GM12878 (cell line): ENCODE measurements at regions not wholly inside any gene's neighbourhood (a gene's known extent, or its start where the extent isn't known, plus 50 kb on each side); places are given as distances from the start of the nearest gene placed in this dataset.

ENCODE experiments used
- ATAC-seq: fragments of 200-7000 bp; cut with Tn5 transposase; 3 replicates; pipeline ENCODE4 v1.9.1; 2020; ENCODE audit warnings: mild to moderate bottlenecking, moderate library complexity
- BruUV-seq: library from RNA; stranded (reverse); fragments of 400-500 nt; replicated peaks from 2 replicates; lab custom pipeline; 2021; lab: Mats Ljungman, UMichigan
- CTCF ChIA-PET: fragments of 300-600 bp; sonication (Branson Sonifier 250); formaldehyde crosslinking; extraction: SDS; loops from one replicate; lab custom pipeline; 2021; ENCODE audit warnings: inconsistent platforms; lab: Yijun Ruan, JAX
- POLR2A ChIA-PET: fragments of 350-600 bp; formaldehyde crosslinking; extraction: SDS; loops from one replicate; lab custom pipeline; 2021; ENCODE audit warnings: inconsistent platforms; lab: Charles Lee
- RAD21 ChIA-PET: fragments of 300-600 bp; sonication (Branson Sonifier 250); formaldehyde crosslinking; loops from one replicate; lab custom pipeline; 2023; ENCODE audit warnings: antibody characterized with exemption; ENCODE audit not compliant: unreplicated experiment; lab: Charles Lee
- SMC1A ChIA-PET: fragments of 300-600 bp; sonication (Branson Sonifier 250); formaldehyde crosslinking; loops from one replicate; lab custom pipeline; 2023; ENCODE audit not compliant: unreplicated experiment, uncharacterized antibody; lab: Charles Lee
- DNase-seq: peaks from one replicate; pipeline ENCODE4 v3.0.0-alpha.2; 2011; ENCODE audit warnings: low read depth, low spot score
- FAIRE-seq: peaks from 3 replicates; lab custom pipeline; 2011; peaks lifted over from hg19 to GRCh38; lab: Jason Lieb, UNC
- H2AFZ ChIP-seq: 2 replicates; pipeline ENCODE4 v1.6.0; 2011; ENCODE audit warnings: low read depth, low read length, control low read depth; ENCODE audit not compliant: control insufficient read depth
- H3K27ac ChIP-seq: 2 replicates; pipeline ENCODE4 v1.5.1; 2011; ENCODE audit warnings: control low read depth; ENCODE audit not compliant: control insufficient read depth, insufficient read depth
- H3K27me3 ChIP-seq, 2 experiments: replicated peaks in 1 of 2; 2 replicates each; pipeline versions ENCODE4 v1.6.0 to v1.6.1; 2011; ENCODE audit warnings: low read length in 1 of 2; ENCODE audit not compliant: control insufficient read depth in 2 of 2, insufficient read depth in 2 of 2
- H3K36me3 ChIP-seq, 2 experiments: 2 replicates each; pipeline ENCODE4 v1.5.1; 2011; ENCODE audit warnings: low read length in 1 of 2; ENCODE audit not compliant: control insufficient read depth in 2 of 2, insufficient read depth in 2 of 2
- H3K4me1 ChIP-seq: 2 replicates; pipeline ENCODE4 v1.6.1; 2011; ENCODE audit warnings: mild to moderate bottlenecking, low read length, moderate library complexity, mixed read lengths; ENCODE audit not compliant: control insufficient read depth, insufficient read depth
- H3K4me2 ChIP-seq: 2 replicates; pipeline ENCODE4 v1.6.0; 2011; ENCODE audit warnings: control low read depth; ENCODE audit not compliant: control insufficient read depth, insufficient read depth
- H3K4me3 ChIP-seq: fragments of 200-600 bp; sonication (generic); 2 replicates; pipeline ENCODE4 v1.5.1; 2016
- H3K79me2 ChIP-seq: 2 replicates; pipeline ENCODE4 v1.6.0; 2011; ENCODE audit warnings: low read length; ENCODE audit not compliant: control insufficient read depth, insufficient read depth
- H3K9ac ChIP-seq: 2 replicates; pipeline ENCODE4 v1.8.0; 2011; ENCODE audit warnings: low read length, control low read depth, mixed read lengths; ENCODE audit not compliant: control insufficient read depth, insufficient read depth
- H3K9me3 ChIP-seq: replicated peaks from 3 replicates; pipeline ENCODE4 v1.5.1; 2011; ENCODE audit warnings: mild to moderate bottlenecking, low read length; ENCODE audit not compliant: control insufficient read depth, insufficient read depth
- H4K20me1 ChIP-seq: 2 replicates; pipeline ENCODE4 v1.6.0; 2011; ENCODE audit not compliant: control insufficient read depth, insufficient read depth
- BACH1 ChIP-seq: fragments of 450-650 bp; IDR thresholded peaks from 2 replicates; pipeline ENCODE4 v1.6.1; 2017; ENCODE audit warnings: mild to moderate bottlenecking, borderline replicate concordance
- BRCA1 ChIP-seq: IDR thresholded peaks from 2 replicates; pipeline ENCODE4 v1.6.1; 2011; ENCODE audit warnings: low read depth, low read length, improper control_type of control experiment
- CBX3 ChIP-seq: fragments of 200-600 bp; sonication (generic); IDR thresholded peaks from 2 replicates; pipeline ENCODE4 v1.6.1; 2016; ENCODE audit warnings: low read depth, borderline replicate concordance
- EED ChIP-seq: sonication (generic); IDR thresholded peaks from 2 replicates; pipeline ENCODE4 v1.6.1; 2016; ENCODE audit warnings: antibody characterized with exemption, low read depth
- KDM1A ChIP-seq: fragments of 200-600 bp; sonication (generic); IDR thresholded peaks from 2 replicates; pipeline ENCODE4 v1.6.1; 2016; ENCODE audit warnings: borderline replicate concordance
- NBN ChIP-seq: fragments of 450-650 bp; IDR thresholded peaks from 2 replicates; pipeline ENCODE4 v1.6.1; 2016
- POLR2A ChIP-seq: IDR thresholded peaks from 2 replicates; pipeline ENCODE4 v1.6.1; 2011; ENCODE audit warnings: low read depth, mild to moderate bottlenecking, low read length
- RFX5 ChIP-seq: IDR thresholded peaks from 2 replicates; pipeline ENCODE4 v1.6.1; 2011; ENCODE audit warnings: low read depth, low read length, improper control_type of control experiment
- SIN3A ChIP-seq: IDR thresholded peaks from 2 replicates; pipeline ENCODE4 v1.6.1; 2012; ENCODE audit warnings: low read depth, low read length, improper control_type of control experiment
- SPI1 ChIP-seq: IDR thresholded peaks from 2 replicates; pipeline ENCODE4 v1.6.1; 2011; ENCODE audit warnings: low read depth, mild to moderate bottlenecking, low read length, moderate library complexity, borderline replicate concordance; ENCODE audit not compliant: insufficient read depth
- WRNIP1 ChIP-seq: IDR thresholded peaks from 2 replicates; pipeline ENCODE4 v1.6.1; 2011; ENCODE audit warnings: low read depth, low read length, improper control_type of control experiment, borderline replicate concordance
- ZNF217 ChIP-seq: fragments of 450-650 bp; IDR thresholded peaks from 2 replicates; pipeline ENCODE4 v1.6.1; 2017; ENCODE audit warnings: antibody characterized with exemption, mild to moderate bottlenecking
- ZNF384 ChIP-seq: IDR thresholded peaks from 2 replicates; pipeline ENCODE4 v1.6.1; 2012; ENCODE audit warnings: low read depth, mild to moderate bottlenecking, low read length, improper control_type of control experiment, borderline replicate concordance
- WGBS: methylation state at CpG from one replicate; pipeline ENCODE4 v1.1.6; 2016; ENCODE audit warnings: low lambda C conversion rate; ENCODE audit not compliant: insufficient replicate concordance, insufficient coverage; ENCODE audit errors: missing lambda C conversion rate; 5-methylcytosine and 5-hydroxymethylcytosine counted together
- in situ Hi-C: fragments of 300-500 bp; cut with MboI; formaldehyde crosslinking; loops from 9 replicates; pipeline ENCODE4 v1.14.3; 2018; ENCODE audit warnings: mixed read lengths
- intact Hi-C: fragments of 100-400 bp; cut with micrococcal nuclease; formaldehyde crosslinking; loops from one replicate; pipeline ENCODE4 v1.14.2; 2022; ENCODE audit not compliant: unreplicated experiment
- TF ChIP-seq, protein P1 (sequence below): IDR thresholded peaks from 2 replicates; pipeline ENCODE4 v1.6.1; 2011; ENCODE audit warnings: borderline replicate concordance, low read depth, mild to moderate bottlenecking, moderate library complexity, mixed read lengths, low read length; ENCODE audit not compliant: insufficient read depth; ENCODE audit errors: extremely low read length
- TF ChIP-seq, protein P2 (sequence below): fragments of 450-650 bp; IDR thresholded peaks from 2 replicates; pipeline ENCODE4 v1.6.1; 2018; ENCODE audit warnings: mild to moderate bottlenecking, low read depth, moderate library complexity; ENCODE audit not compliant: partially characterized antibody
- TF ChIP-seq, protein P3 (sequence below): IDR thresholded peaks from 2 replicates; pipeline ENCODE4 v1.6.1; 2012; ENCODE audit warnings: low read depth, low read length, improper control_type of control experiment
- TF ChIP-seq, protein P4 (sequence below): fragments of 150-350 bp; IDR thresholded peaks from 2 replicates; pipeline ENCODE4 v1.6.1; 2014; ENCODE audit warnings: mild to moderate bottlenecking, low read depth, low read length

DNA sequence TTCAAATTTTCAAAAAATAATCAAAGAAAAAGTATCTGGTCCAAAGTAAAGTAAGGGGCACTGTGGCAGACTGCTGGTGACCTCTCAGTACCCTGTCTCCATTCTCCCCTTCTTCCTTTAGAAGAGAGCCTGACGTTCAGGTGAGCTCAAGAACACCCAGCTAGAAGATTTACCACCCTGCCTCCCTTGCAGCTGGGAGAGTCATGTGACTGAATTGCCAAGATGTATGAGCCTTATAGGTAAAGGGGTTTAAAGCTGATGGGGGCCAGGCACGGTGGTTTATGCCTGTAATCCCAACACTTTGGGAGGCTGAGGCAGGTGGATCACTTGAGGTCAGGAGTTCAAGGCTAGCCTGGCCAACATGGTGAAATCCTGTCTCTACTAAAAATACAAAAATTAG is 86.3 kb upstream of the NANOS1 start (continued):
- TF ChIP-seq, protein P1, sequence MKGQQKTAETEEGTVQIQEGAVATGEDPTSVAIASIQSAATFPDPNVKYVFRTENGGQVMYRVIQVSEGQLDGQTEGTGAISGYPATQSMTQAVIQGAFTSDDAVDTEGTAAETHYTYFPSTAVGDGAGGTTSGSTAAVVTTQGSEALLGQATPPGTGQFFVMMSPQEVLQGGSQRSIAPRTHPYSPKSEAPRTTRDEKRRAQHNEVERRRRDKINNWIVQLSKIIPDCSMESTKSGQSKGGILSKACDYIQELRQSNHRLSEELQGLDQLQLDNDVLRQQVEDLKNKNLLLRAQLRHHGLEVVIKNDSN = no peak
- no peak for TF ChIP-seq CBX3

DNA sequence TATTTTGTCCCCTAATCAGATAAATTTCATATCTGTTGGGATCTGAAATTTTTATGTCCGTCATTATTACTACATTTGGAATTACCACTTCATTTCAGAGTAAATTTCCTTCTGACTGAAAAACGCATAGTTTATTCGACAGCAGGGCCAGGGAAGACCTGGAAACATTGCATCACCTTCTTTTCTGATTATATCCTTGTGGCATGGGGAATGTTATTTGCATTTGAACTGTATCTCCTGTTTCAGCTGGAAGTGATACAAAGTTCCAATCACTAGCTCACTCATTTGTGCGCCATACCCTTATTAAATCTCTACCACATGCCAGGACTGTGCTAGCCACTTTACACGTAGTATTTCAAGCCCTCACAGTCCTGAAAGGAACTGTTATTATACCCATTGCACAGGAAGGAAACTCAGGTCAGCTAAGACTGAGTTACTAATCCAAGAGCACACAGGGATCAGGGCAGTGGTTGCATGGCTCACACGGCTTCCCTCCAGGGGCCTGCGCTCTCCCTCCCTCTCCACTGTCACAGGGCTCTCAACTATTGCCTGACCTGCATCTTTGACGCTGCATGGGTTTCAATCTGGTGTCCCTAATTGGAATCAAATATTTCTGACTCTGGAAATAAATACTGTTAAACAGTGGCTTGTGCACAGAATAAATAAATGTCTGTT is 84.4 kb upstream of the NANOS1 start:
- Histone ChIP-seq H3K27ac (no peak overlapping the region), H3K9ac (no peak overlapping the region), H3K36me3 (no peaks in the 10 kb centered on the region), H3K9me3 (no peaks in the 10 kb centered on the region; the same call in 2 of the 3 replicates), H3K4me1 (no peaks in the 10 kb centered on the region), H3K4me3 (no peak overlapping the region), H3K79me2 (no peaks in the 10 kb centered on the region), H2AFZ (no peak overlapping the region), H3K27me3 (peaks cover 0 to 2% of the 10 kb centered on the region in 2 experiments; a peak in 2 of 4 replicates)
- 61% methylated on average over 8 of the region's 8 CpGs for WGBS
- RAD21 ChIA-PET = no interaction called here
- CTCF ChIA-PET = no interaction called here
- POLR2A ChIA-PET = no interaction called here
- ATAC-seq = no peak
- in situ Hi-C loops = no loop called here
- SMC1A ChIA-PET = no interaction called here
- no peak for FAIRE-seq
- TF ChIP-seq EED (no peak), KDM1A (no peak), SPI1 (no peak), ZNF217 (no peak), BRCA1 (no peak), BACH1 (no peak), ZNF384 (no peak), WRNIP1 (no peak), POLR2A (no peak), RFX5 (no peak), NBN (no peak), SIN3A (no peak)
- TF ChIP-seq, protein P2, sequence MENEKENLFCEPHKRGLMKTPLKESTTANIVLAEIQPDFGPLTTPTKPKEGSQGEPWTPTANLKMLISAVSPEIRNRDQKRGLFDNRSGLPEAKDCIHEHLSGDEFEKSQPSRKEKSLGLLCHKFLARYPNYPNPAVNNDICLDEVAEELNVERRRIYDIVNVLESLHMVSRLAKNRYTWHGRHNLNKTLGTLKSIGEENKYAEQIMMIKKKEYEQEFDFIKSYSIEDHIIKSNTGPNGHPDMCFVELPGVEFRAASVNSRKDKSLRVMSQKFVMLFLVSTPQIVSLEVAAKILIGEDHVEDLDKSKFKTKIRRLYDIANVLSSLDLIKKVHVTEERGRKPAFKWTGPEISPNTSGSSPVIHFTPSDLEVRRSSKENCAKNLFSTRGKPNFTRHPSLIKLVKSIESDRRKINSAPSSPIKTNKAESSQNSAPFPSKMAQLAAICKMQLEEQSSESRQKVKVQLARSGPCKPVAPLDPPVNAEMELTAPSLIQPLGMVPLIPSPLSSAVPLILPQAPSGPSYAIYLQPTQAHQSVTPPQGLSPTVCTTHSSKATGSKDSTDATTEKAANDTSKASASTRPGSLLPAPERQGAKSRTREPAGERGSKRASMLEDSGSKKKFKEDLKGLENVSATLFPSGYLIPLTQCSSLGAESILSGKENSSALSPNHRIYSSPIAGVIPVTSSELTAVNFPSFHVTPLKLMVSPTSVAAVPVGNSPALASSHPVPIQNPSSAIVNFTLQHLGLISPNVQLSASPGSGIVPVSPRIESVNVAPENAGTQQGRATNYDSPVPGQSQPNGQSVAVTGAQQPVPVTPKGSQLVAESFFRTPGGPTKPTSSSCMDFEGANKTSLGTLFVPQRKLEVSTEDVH = no peak
- TF ChIP-seq, protein P3, sequence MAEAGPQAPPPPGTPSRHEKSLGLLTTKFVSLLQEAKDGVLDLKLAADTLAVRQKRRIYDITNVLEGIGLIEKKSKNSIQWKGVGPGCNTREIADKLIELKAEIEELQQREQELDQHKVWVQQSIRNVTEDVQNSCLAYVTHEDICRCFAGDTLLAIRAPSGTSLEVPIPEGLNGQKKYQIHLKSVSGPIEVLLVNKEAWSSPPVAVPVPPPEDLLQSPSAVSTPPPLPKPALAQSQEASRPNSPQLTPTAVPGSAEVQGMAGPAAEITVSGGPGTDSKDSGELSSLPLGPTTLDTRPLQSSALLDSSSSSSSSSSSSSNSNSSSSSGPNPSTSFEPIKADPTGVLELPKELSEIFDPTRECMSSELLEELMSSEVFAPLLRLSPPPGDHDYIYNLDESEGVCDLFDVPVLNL = no peak
- TF ChIP-seq, protein P4, sequence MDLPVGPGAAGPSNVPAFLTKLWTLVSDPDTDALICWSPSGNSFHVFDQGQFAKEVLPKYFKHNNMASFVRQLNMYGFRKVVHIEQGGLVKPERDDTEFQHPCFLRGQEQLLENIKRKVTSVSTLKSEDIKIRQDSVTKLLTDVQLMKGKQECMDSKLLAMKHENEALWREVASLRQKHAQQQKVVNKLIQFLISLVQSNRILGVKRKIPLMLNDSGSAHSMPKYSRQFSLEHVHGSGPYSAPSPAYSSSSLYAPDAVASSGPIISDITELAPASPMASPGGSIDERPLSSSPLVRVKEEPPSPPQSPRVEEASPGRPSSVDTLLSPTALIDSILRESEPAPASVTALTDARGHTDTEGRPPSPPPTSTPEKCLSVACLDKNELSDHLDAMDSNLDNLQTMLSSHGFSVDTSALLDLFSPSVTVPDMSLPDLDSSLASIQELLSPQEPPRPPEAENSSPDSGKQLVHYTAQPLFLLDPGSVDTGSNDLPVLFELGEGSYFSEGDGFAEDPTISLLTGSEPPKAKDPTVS = no peak
- TF ChIP-seq, all 136 proteins: peak for 0
- Histone ChIP-seq H4K20me1 (no peaks in the 10 kb centered on the region), H3K4me2 (no peak overlapping the region)
- intact Hi-C loops = no loop called here
- DNase-seq = no peak
- no TSS peak for BruUV-seq
